ENCODE measurements at regions not wholly inside any gene's neighbourhood (a gene's known extent, or its start where the extent isn't known, plus 50 kb on each side); places are given as distances from the start of the nearest gene placed in this dataset.
"Not testable (repeated sequence)": the region's sequence is repeated elsewhere in the genome, so short reads cannot be mapped to it uniquely, and the experiment has no call there.

DNA sequence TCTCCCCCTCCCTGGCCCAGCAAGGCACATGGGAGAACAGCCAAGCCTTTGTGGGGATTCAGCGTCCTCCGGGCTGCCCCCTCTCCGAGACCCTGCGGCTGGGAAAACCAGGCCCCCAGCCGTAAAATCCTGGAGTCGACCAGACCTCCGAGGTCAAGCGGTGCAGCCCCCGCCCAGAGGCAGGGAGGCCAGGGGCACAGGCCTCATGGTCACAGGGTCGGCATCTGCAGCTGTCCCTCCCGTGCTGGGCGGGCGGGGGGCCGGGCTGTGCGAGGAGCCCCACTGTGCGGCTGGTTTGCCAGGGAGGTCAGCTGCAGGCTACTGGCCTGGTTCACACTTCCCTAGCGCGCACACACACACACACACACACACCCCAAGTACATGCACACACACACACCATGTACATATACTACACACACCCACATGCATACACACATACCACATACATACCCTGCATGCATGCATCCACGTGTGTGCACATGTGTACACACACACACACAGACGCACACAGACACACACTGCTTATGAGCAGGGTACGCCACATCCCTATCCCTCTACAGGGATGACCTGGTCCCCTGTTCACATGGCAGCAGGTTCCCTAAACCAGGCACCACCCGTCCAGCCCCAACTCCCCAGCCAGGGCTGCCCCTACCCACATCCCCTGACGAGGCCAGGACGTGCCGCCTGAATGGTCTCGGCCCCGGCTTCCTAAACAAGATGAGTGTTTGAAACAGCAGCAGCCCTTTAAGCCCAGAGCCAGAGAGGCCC lies 108.9 kb upstream of the CIBAR2 start:
- no peak for DNase-seq (ENCODE audit: low spot score)

DNA sequence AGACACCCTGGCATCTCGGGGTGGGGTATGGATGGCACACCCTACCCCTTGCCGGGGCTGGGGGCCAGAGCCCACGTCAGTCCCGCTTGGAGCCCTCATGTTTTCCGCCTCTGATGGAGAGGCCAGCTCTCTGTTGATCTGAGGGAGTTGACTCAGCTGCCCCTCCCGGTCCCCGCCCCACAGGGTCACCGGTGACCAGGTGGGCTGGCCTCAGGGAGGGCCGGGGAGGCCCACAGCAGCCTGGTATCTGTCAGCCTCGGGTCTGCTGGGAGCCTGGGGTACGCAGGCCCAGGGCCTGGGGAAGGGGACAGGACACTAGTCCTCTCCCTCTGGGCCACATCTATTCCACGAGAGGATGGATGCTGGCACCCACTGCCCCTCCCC lies 109.5 kb upstream of the CIBAR2 start:
- no peak for DNase-seq (ENCODE audit: low spot score)

DNA sequence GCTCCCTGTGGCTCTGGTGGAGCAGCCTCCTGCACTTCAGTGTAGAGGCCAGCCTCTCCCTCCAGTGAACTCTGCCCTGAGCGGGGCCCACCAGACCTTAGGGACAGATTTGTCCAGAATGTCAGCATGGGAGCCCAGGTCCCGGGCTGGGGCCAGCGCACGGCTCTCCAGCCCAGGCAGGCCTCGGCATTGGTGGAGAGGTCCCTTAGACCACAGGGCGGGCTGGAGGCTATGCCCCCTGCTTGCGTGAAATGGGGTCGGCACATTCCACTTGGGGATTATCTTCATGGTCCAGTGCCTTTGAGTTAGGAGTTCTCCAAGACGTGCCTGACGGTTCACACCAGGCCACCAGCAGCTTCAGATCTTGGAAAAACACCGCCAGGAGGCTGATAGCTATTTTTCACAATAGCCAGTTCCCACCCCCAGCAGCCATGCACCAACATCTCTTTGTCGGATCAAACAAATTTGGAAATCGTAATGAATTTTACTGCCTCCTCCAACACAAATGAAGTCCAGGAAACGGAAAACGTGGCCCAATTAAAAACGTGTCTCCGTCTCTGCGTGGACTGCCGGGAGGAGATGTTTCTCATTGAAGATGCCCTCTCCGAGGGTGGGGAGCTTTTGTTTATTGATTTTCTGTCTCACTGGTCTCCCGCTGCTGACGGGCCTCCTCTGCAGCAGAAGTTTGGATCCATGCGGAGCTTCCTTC lies 110.0 kb upstream of the CIBAR2 start:
- no peak for DNase-seq (ENCODE audit: low spot score)

DNA sequence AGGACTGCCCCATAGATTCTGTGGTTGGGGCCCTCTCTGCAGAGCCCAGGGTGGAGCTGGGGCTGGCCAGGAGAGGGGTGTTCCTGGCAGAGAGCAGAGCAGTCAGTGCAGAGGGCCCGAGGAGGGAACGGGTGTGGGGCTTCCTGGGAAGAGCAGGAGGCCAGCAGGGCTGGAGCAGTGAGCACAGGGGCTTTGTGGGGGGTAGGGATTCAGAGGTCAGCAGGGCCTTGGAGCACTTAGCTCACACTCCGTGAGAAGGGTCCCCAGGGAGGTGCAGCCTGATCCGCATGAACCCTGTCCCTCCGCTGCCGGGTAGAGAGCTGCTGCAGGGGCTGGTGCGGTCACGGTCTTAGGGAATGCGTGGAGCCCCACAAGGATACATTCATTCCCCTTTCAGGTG lies 113.0 kb upstream of the CIBAR2 start:
- no peak for DNase-seq (ENCODE audit: low spot score)

DNA sequence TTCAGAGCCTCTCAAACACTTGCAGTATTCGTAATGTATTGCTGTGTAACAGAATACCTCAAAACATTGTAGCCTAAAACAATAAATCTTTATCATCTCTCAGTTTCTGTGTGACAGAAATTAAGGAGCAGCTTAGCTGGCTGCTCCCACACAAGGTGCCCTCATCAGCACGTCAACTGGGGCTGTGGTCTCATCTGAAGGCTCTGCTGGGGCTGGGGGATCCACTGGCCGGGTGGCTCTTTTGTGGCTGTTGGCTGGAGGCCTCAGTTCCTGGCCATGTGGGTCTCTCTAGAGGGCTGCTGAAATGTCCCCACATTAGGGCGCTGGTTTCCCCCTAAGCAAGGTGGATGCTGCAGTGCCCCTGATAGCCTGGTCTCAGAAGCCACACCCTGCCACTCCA lies 113.4 kb upstream of the CIBAR2 start:
- no peak for DNase-seq (ENCODE audit: low spot score)

DNA sequence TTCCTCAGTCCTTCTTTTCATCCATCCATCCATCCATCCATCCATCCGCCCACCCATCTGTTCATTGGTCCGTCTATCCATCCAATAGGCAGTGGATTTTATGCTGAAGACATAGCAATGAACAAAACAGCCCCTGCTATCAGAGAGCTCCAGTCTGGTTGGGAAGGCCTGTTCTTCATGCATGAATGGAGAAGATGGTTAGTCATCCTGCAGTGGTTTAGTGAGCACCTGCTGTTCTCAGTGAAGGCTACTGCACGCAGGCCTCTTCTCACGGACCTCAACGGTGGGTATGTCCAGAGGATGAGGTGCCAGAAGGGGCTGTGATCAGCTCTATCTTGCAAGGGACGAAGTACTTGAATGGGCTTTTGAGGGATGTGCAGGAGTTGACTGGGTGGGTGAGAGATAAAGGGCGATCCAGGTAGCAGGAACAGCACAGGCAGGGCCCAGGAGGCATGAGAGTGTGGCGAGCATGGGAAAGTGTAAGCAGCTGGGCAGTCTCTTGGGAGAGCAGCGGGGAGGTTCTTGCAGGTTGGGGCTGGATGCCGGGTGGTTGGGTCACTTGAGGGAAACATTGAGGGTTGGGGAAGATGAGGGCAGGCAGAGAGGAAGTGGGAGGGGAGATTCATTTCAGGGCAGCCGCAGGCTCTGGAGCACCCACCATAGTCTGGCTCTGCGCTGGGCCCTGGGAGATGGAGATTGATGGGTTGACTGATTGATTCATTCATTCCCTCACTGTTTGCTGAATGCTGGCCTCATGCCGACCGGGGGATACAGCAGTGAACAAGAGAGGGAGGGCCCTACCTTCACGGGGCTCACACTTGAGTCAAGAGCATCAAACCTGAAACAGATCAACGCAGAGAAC lies 115.0 kb upstream of the CIBAR2 start:
- DNase-seq (ENCODE audit: low spot score) = no peak

DNA sequence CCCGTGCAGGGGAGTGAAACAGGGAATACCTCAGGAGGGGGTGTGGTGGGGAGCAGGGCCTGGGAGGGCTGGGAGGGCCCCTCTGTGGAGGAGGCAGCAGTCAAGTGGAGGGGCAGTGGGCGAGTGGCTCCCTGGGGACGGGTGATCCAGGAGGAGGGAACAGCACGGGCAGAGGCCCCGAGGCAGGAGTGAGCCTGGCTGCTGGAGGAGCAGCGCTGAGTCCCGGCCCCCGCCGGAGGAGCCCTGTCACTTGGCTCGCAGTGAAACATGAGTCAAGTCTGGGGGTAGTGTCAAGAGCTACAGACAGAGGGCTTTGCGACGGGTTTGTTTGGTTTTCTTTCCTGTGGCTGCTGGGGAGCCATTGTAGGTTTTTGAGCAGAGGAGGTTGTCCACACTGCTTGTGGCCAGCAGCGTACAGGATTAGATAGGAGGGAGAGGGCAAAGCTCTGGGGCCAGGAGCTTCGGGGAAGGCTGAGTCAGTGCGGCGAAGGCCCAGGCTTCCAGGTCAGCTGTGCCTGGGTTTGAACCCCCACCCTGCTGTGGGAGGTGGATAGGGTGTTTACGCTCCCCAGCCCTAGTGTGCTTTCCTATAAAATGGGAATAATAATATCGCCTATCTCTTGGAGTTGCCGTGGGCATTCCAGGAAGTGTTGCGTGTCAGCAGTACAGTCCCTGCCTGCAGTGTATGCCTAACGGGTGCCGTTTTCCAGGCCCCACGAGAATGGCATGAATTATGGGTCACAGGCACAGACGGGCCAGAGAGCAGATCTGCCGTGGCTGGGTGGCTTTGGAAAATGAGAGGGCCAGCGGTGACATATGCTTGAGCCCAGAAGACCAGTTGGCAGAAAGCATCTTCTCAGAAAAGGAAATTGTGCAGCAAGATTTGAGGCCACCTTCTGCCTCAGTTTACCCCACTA lies 115.9 kb upstream of the CIBAR2 start:
- DNase-seq (ENCODE audit: low spot score) = peak; percentile 87

DNA sequence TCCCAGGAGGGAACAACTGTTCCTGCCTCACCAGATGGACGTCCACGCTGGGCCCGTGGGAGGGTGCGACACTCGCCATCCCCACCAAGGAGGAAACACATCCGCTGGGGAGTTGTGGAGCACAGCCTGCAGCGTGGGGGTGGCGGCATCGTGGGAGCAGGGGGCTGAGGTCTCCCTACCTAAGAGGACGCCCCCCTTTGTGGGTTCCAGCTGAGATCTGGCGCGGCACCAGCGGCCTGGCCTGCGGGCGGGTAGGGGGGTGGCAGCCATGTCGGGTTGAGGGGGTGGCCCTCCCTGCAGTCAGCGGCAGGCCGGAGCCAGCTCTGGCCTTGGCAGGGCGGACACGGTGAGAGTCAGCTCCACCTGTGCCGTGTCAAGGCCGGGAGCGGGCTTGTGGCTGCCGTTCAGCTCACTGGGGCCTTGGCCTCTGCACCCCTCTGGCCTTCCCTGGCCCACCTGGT lies 116.7 kb upstream of the CIBAR2 start:
- no peak for DNase-seq (ENCODE audit: low spot score)

DNA sequence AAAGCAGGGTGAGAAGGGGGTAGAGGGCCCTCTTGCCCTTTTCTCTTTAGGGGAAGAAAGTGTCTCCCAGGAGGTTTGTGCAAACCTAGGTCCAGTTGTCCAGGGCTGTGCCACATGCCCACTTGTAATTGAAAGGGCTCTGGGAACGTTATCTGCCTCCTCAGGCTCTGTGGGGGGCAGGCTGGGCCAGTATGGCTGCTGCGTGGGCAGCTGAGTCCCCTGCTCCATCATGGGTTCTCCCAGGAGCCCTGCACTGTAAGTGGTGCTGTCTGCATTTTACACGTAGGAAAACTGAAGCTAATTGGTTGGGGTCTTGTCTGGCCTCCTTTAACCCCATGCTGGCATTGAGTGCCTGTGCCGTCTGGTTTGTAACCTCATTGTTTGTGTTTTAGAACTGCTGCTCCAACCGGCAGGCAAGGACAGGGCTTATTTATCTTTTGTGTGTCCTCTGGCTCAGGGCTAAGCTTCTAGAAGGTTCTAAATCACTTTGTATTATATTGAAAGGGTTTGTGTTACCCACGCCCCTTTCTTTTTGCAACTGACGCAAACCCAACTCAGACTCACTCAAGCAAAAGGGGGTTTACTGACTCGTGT lies 117.7 kb upstream of the CIBAR2 start:
- DNase-seq (ENCODE audit: low spot score) = no peak

DNA sequence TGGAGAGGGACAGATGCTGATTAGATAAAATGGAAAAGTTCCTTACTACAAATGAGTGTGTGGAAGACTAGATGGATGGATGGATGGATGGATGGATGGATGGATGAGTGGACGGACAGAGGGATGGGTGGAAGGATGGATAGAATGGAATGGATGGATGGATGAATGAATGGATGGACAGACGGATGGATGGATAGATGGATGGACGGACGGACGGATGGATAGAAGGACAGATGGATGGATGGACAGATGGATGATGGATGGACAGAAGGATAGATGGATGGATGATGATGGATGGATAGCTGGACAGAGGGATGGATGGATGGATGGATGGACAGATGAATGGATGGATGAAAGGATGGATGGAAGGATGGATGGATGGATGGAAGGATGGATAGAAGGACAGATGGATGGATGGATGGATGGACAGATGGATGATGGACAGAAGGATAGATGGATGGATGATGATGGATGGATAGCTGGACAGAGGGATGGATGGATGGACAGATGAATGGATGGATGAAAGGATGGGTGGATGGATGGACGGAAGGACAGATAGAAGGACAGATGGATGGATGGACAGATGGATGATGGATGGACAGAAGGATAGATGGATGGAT lies 118.6 kb upstream of the CIBAR2 start:
- DNase-seq (ENCODE audit: low spot score) = not testable (repeated sequence)

DNA sequence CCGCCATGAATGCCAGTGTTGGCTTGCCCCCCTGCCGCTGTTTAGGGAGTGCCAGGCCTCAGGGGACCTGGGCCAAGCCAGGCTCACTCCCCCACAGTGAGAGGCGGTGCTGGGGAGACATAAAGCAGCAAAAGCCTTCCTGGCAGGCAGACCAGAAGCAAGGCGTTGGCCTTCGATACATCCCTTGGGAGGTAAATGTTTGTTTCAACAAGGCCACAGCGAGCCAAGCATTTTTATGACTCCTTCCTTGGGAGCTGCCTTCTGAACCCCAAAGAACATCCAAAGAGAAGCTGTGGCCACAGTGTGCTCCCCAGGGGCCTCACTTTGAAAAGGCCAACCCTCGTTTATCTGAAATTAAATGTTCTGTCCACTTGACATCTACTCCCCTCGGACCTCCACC lies 119.7 kb upstream of the CIBAR2 start:
- peak; percentile 75 for DNase-seq (ENCODE audit: low spot score)

DNA sequence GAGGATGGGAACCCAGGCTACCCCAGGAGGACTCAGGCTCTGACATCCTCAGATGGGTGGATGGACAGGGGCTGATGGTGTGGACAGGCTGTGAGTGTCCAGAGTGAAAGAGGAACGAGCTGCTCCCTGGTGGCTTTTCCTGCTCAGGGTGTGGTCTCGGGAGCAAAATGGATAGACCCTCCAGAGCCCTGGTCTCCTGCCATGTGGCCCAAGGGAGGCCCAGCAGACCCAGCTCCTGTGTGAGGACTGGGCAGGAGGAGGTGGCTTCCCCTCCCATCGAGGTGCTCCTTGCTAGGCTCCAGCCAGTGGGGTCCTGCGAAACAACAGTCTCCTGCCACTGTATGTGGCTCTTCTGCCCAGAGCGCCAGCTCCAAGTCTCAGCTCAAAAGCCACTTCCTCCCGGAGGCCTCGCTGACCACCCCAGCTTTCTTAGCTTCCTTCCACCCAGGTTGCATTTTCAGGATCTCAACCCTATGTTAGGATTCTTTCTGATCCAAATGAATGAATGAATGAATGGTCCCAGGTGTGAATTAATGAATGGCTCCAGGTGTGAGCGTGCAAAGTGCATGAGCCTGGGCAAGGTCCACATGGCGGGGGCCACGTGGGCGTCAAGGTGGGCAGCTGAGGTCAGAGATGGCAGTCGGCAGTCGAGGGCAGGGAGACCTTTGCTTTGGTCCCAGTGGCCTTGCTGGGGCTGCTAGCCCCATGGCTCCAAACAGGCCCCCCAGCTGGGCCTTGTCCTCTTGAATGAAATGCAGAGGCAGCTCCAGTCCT lies 120.3 kb upstream of the CIBAR2 start:
- DNase-seq (ENCODE audit: low spot score) = no peak

DNA sequence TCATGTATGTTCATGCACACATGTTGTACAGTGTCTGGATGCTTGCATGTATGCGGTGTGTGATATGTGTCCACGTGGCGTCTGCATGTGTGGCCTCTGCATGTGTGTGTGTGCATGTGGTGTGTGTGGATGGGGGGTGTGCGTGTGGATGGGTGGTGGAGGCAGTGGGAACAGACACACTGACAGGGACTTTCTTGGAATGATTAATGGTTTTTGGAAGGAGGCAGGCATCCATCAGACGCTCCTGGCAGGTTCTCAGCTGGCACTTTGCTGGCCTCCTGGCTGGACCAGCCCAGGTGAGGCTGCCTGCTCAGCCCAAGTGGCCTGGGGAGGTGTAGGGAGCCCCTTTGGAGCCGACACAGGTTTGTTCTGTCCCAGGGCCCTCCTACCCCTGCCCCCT lies 121.2 kb upstream of the CIBAR2 start:
- DNase-seq (ENCODE audit: low spot score) = no peak

DNA sequence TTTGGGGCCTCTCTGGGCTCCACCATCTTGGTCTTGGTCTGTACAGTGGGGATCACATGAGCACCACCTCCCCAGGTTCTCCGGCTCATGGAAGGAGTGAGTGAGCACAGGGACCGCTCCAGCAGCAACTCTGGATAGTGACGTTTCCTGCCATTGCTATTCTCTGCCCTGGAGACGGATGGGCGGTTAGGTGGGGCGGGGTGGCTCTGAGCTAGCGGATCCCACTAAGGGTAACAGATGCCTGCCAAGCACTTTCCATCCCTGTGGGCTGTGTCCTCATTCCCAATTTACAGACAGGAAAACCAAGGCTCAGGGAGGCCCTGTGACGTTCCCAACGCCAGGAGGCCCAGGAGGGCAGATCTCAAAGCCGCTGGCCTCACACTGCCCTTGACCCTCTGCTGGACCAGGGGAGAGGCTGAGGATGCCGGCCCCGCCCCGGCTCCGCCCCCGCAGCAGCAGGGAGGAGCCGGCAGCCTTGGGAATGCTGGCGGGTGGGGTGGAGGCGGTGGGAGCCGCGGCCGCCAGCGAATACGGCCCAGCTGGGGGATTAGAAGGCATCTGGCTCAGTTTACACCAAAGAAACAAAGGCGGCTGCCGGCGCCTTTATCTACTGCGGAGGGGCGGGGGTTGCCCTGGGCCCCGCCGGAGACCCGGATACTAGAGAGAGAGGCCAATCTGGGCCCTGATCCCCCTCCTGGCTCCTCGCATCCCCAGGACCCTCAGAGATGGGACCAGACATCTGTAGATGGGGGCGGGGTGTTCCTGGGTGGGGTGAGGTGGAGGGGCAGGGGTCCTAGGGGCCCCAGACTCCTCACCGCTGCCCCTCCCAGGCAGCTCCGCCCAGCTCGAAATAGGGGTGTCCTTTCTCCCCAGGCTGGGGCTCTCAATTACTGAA lies 122.3 kb upstream of the CIBAR2 start:
- peak; percentile 96 for DNase-seq (ENCODE audit: low spot score)

DNA sequence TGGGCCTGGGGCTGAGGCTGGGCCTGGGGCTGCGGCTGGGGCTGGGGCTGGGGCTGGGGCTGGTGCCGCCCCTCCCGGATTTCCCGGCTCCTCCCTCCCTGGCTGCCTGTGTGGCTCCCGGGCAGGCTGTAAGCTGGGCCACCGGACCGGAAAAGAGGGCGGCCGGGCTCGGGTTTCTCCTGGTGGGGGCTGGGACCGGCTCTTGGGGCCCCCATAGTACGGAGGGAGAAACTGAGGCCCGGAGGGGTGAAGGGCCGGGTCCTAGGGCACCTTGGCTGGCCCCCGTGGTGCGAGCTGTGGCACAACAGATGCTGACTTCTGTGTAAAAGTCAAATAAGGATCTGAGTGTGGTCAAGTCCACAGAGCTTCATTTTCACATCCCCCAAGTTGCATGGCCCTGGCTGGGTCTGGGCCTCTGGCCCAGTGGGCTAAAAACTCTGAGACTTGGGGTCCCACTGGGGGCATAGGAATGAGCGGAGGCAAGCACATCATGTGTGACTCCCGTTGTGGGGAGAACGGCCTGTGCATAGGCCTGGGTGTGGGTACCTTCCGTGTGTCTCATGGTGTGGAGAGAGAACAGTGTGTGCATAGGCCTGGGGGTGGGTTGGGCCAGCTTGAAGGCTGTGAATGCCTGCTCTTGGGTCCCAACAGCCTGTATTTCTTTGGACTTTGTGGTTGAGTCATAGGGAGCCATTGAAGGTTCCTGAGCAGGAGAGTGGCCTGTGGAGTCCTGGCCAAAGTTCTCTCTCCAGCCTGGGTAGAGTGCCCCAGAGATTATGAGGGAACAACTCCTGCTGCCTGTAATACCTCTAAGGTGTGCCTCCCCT lies 123.9 kb upstream of the CIBAR2 start:
- peak; percentile 84 for DNase-seq (ENCODE audit: low spot score)

DNA sequence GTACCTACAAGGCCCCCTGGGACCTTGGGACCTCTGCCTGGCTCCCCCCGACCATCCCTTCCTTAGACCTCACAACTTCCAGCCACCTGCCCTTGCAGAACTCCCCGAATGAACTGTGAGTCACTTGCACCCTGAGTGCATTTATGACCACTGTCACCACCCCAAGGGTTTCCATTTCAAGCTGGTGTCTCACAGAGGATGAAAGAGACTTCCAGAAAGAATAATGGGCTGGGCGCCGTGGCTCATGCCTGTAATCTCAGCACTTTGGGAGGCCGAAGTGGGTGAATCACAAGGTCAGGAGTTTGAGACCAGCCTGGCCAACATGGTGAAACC lies 124.5 kb upstream of the CIBAR2 start:
- DNase-seq (ENCODE audit: low spot score) = no peak

DNA sequence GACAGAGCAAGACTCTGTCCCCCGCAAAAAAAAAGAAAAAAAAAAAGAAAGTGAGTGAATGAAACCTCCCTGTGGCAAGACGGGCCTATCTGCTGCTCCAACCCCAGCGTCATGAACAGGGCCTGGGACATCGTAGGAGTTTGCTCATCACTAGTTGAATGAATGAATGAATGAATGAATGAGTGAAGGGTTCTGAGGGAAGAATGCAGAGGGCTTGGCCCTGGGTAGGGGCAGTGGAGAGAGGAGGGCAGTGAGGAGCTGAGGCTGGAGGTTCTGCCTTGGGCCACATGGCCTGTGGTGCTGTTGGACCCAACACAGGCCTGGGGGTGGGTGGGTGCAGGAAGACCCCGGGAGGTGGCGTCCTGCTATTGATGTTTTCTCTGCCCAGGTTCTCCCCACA lies 125.5 kb upstream of the CIBAR2 start:
- no peak for DNase-seq (ENCODE audit: low spot score)

DNA sequence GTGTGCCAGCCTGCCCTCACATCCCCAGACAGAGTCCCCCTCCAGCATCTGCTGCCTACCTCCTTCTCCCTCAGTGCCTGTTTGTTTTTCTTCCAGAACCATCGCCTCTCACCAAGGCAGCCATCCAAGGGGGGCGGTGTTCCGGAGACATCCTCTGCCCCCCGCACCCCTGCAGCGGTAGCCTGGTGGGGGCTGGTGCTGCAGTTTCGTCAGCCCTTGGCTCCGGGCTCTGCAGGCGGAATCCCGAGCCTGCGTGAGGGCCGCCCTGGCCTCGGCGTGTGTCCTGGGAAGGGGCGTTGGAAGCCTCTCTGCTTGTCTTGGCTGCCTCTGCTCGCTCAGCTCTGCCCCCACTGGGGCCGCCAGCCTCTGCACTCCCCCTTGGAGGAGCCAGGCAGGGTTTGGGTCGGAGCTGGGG lies 126.0 kb upstream of the CIBAR2 start:
- peak; percentile 89 for DNase-seq (ENCODE audit: low spot score)

Data from GM03348 (cell line).